ENCODE measurements at regions not wholly inside any gene's neighbourhood (a gene's known extent, or its start where the extent isn't known, plus 50 kb on each side); places are given as distances from the start of the nearest gene placed in this dataset.

DNA sequence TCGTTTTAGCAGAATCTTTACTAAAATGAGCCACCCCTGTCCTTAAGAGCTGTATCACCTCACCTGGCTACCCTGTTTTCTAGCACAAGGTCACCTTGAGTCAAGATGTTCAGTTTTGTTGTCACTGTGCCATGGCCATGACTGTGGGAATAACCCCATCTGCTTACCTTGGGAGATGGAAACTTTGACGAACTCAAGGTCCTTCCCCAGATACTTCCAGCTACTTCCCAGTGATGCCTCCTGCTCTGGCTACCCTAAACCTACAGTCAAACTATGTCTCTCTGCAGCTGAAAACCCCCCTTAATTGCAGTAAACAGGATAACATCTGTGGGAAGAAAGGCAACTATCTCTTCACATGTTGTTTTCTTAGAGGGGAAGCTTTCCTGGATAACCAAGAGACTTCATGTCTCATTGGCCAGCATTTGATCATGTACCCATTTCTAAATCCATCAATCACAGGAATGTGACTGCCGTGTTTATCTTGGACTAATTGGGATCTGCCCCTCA is 89.5 kb upstream of the C1orf21 start:
- Histone ChIP-seq H3K9me3 (replicated peaks; ENCODE audit: control insufficient read depth, insufficient read depth, low read length) (no peaks in the 10 kb centered on the region), H3K4me1 (ENCODE audit: control insufficient read depth, insufficient read depth, low read length) (no peaks in the 10 kb centered on the region), H3K4me2 (ENCODE audit: control insufficient read depth, insufficient read depth) (no peak overlapping the region), H3K27ac (ENCODE audit: control insufficient read depth, insufficient read depth) (no peak overlapping the region), H4K20me1 (ENCODE audit: control insufficient read depth, insufficient read depth) (no peaks in the 10 kb centered on the region), H3K79me2 (ENCODE audit: control insufficient read depth, insufficient read depth, low read length) (no peaks in the 10 kb centered on the region), H3K36me3 (ENCODE audit: control insufficient read depth in 2 of 2, insufficient read depth in 2 of 2, low read length in 1 of 2) (no peaks in the 10 kb centered on the region), H3K27me3 (replicated peaks in 1 of 2; ENCODE audit: control insufficient read depth in 2 of 2, insufficient read depth in 2 of 2, low read length in 1 of 2) (no peaks in the 10 kb centered on the region), H3K9ac (ENCODE audit: control insufficient read depth, insufficient read depth, low read length) (no peak overlapping the region), H3K4me3 (no peak overlapping the region), H2AFZ (ENCODE audit: control insufficient read depth, low read depth, low read length) (no peak overlapping the region)
- BruUV-seq (replicated peaks) = no TSS peak
- FAIRE-seq (no peak), DNase-seq (ENCODE audit: low read depth, low spot score) (no peak), ATAC-seq (no peak)
- ChIA-PET SMC1A (ENCODE audit: uncharacterized antibody, unreplicated experiment) (no interaction called here), RAD21 (ENCODE audit: unreplicated experiment) (no interaction called here), CTCF (no interaction called here), POLR2A (no interaction called here)
- in situ Hi-C loops (cut with MboI) (no loop called here), intact Hi-C loops (cut with micrococcal nuclease; ENCODE audit: unreplicated experiment) (no loop called here)
- 47% methylated on average over 3 of the region's 3 CpGs for WGBS (ENCODE audit: insufficient coverage, insufficient replicate concordance, low lambda C conversion rate, missing lambda C conversion rate)
- TF ChIP-seq NBN (IDR thresholded peaks at IDR 0.05) = no peak
- TF ChIP-seq FOS (IDR thresholded peaks at IDR 0.05; ENCODE audit: borderline replicate concordance, extremely low read depth, insufficient read length) = no peak
- TF ChIP-seq HDAC6 (IDR thresholded peaks at IDR 0.05; ENCODE audit: unreplicated experiment) = no peak

- no TSS peak for BruUV-seq (replicated peaks)
- TF ChIP-seq KAT2A (conservative IDR thresholded peaks at IDR 0.05; ENCODE audit: control insufficient read depth, low read depth, low read length) (no peak), HDAC2 (IDR thresholded peaks at IDR 0.05) (no peak), HCFC1 (IDR thresholded peaks at IDR 0.05; ENCODE audit: low read length) (no peak), MTA3 (IDR thresholded peaks at IDR 0.05; ENCODE audit: borderline replicate concordance, low read length) (no peak), PRDM15 (CRISPR knock-in tag; IDR thresholded peaks at IDR 0.05) (no peak), SPI1 (IDR thresholded peaks at IDR 0.05; ENCODE audit: borderline replicate concordance, insufficient read depth, low read depth, low read length) (no peak)
- TF ChIP-seq, protein P1, sequence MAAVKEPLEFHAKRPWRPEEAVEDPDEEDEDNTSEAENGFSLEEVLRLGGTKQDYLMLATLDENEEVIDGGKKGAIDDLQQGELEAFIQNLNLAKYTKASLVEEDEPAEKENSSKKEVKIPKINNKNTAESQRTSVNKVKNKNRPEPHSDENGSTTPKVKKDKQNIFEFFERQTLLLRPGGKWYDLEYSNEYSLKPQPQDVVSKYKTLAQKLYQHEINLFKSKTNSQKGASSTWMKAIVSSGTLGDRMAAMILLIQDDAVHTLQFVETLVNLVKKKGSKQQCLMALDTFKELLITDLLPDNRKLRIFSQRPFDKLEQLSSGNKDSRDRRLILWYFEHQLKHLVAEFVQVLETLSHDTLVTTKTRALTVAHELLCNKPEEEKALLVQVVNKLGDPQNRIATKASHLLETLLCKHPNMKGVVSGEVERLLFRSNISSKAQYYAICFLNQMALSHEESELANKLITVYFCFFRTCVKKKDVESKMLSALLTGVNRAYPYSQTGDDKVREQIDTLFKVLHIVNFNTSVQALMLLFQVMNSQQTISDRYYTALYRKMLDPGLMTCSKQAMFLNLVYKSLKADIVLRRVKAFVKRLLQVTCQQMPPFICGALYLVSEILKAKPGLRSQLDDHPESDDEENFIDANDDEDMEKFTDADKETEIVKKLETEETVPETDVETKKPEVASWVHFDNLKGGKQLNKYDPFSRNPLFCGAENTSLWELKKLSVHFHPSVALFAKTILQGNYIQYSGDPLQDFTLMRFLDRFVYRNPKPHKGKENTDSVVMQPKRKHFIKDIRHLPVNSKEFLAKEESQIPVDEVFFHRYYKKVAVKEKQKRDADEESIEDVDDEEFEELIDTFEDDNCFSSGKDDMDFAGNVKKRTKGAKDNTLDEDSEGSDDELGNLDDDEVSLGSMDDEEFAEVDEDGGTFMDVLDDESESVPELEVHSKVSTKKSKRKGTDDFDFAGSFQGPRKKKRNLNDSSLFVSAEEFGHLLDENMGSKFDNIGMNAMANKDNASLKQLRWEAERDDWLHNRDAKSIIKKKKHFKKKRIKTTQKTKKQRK (IDR thresholded peaks at IDR 0.05; ENCODE audit: low read depth, low read length) = no peak
Measured at GRCh38 chr1:184298440-184299405, 88.1 kb upstream of the C1orf21 start.

More at GRCh38 chr1:184298440-184299405, 88.1 kb upstream of the C1orf21 start:
- H3K4me2 ChIP-seq (ENCODE audit: control insufficient read depth, insufficient read depth) = no peak overlapping the region
- H3K9ac ChIP-seq (ENCODE audit: control insufficient read depth, insufficient read depth, low read length) = no peak overlapping the region
- no peak overlapping the region for H2AFZ ChIP-seq (ENCODE audit: control insufficient read depth, low read depth, low read length)
- H3K4me1 ChIP-seq (ENCODE audit: control insufficient read depth, insufficient read depth, low read length) = no peaks in the 10 kb centered on the region
- in situ Hi-C loops (cut with MboI) (no loop called here), intact Hi-C loops (cut with micrococcal nuclease; ENCODE audit: unreplicated experiment) (no loop called here)
- ChIA-PET CTCF (no interaction called here), SMC1A (ENCODE audit: uncharacterized antibody, unreplicated experiment) (no interaction called here), POLR2A (no interaction called here), RAD21 (ENCODE audit: unreplicated experiment) (no interaction called here)
- H3K9me3 ChIP-seq (replicated peaks; ENCODE audit: control insufficient read depth, insufficient read depth, low read length) = no peaks in the 10 kb centered on the region
- DNase-seq (ENCODE audit: low read depth, low spot score) (no peak), FAIRE-seq (no peak), ATAC-seq (no peak)
- no peaks in the 10 kb centered on the region for H3K36me3 ChIP-seq (ENCODE audit: control insufficient read depth in 2 of 2, insufficient read depth in 2 of 2, low read length in 1 of 2)
- H3K4me3 ChIP-seq = no peak overlapping the region
- H3K27ac ChIP-seq (ENCODE audit: control insufficient read depth, insufficient read depth) = no peak overlapping the region
- no peaks in the 10 kb centered on the region for H3K27me3 ChIP-seq (replicated peaks in 1 of 2; ENCODE audit: control insufficient read depth in 2 of 2, insufficient read depth in 2 of 2, low read length in 1 of 2)
- WGBS (ENCODE audit: insufficient coverage, insufficient replicate concordance, low lambda C conversion rate, missing lambda C conversion rate) = 35% methylated on average over 6 of the region's 6 CpGs
- H3K79me2 ChIP-seq (ENCODE audit: control insufficient read depth, insufficient read depth, low read length) = no peaks in the 10 kb centered on the region
- H4K20me1 ChIP-seq (ENCODE audit: control insufficient read depth, insufficient read depth) = no peaks in the 10 kb centered on the region

Data from GM12878 (cell line).